A673 (cell line): ENCODE measurements at regions not wholly inside any gene's neighbourhood (a gene's known extent, or its start where the extent isn't known, plus 50 kb on each side); places are given as distances from the start of the nearest gene placed in this dataset.

ENCODE experiments used
- EZH2 ChIP-seq: fragments of 200-600 bp; sonication (generic); IDR thresholded peaks from 2 replicates; pipeline ENCODE4 v1.6.1; 2017; ENCODE audit warnings: borderline replicate concordance, low read depth, mild to moderate bottlenecking, mixed read lengths, antibody characterized with exemption, low read length; ENCODE audit not compliant: poor library complexity, severe bottlenecking
- TF ChIP-seq, protein P1 (sequence below): fragments of 300-800, 200-600 bp; sonication (generic); conservative IDR thresholded peaks from 2 replicates; pipeline ENCODE4 v1.5.1; 2017; ENCODE audit warnings: low read depth, mild to moderate bottlenecking, antibody characterized with exemption, low read length, moderate library complexity, mixed read lengths

DNA sequence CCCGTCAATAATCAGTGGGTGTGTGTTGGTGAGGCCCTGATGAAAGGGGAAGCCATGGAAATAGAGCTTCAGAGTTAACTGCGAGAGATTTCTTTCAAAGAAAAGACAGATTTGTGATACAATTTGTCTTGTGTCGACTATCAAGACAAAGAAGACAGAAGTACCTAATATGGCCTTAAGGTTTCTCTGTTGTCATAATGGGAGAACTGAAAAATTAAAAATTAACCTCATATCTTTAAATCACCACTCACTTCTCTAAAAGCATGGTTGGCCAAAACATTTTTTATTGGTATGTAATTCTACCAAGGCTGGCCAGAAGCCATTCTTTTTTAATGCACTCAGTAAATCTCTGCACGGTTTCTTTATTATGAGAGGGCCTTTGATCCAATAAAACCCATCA is 282.9 kb upstream of the WWC1 start:
- TF ChIP-seq, protein P1, sequence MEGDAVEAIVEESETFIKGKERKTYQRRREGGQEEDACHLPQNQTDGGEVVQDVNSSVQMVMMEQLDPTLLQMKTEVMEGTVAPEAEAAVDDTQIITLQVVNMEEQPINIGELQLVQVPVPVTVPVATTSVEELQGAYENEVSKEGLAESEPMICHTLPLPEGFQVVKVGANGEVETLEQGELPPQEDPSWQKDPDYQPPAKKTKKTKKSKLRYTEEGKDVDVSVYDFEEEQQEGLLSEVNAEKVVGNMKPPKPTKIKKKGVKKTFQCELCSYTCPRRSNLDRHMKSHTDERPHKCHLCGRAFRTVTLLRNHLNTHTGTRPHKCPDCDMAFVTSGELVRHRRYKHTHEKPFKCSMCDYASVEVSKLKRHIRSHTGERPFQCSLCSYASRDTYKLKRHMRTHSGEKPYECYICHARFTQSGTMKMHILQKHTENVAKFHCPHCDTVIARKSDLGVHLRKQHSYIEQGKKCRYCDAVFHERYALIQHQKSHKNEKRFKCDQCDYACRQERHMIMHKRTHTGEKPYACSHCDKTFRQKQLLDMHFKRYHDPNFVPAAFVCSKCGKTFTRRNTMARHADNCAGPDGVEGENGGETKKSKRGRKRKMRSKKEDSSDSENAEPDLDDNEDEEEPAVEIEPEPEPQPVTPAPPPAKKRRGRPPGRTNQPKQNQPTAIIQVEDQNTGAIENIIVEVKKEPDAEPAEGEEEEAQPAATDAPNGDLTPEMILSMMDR: no peak
- no peak for TF ChIP-seq EZH2
